Bronchial epithelial cell (primary cell): ENCODE measurements at regions not wholly inside any gene's neighbourhood (a gene's known extent, or its start where the extent isn't known, plus 50 kb on each side); places are given as distances from the start of the nearest gene placed in this dataset.
A peak's percentile ranks its signal among the peaks of the same experiment; 100 is the strongest.
"Not testable (repeated sequence)": the region's sequence is repeated elsewhere in the genome, so short reads cannot be mapped to it uniquely, and the experiment has no call there.

Source experiments
- DNase-seq: peaks from one replicate; pipeline ENCODE4 v3.0.0-alpha.2; 2010; ENCODE audit warnings: low read depth
- FAIRE-seq: peaks from 2 replicates; lab custom pipeline; 2011; peaks lifted over from hg19 to GRCh38; lab: Jason Lieb, UNC
- H3K27me3 ChIP-seq: 2 replicates; pipeline ENCODE4 v1.5.1; 2011; ENCODE audit warnings: low read length; ENCODE audit not compliant: control insufficient read depth, insufficient read depth
- H3K36me3 ChIP-seq: 2 replicates; pipeline ENCODE4 v1.5.1; 2011; ENCODE audit warnings: low read length; ENCODE audit not compliant: control insufficient read depth, insufficient read depth
- H3K4me3 ChIP-seq: 2 replicates; pipeline ENCODE4 v1.5.1; 2011; ENCODE audit warnings: mild to moderate bottlenecking, low read depth, low read length, control low read depth
- TF ChIP-seq, protein P1 (sequence below): IDR thresholded peaks from 2 replicates; pipeline ENCODE4 v1.5.1; 2011; ENCODE audit warnings: mild to moderate bottlenecking, moderate library complexity, low read length, control low read depth, inconsistent platforms; ENCODE audit not compliant: insufficient read depth, severe bottlenecking

DNA sequence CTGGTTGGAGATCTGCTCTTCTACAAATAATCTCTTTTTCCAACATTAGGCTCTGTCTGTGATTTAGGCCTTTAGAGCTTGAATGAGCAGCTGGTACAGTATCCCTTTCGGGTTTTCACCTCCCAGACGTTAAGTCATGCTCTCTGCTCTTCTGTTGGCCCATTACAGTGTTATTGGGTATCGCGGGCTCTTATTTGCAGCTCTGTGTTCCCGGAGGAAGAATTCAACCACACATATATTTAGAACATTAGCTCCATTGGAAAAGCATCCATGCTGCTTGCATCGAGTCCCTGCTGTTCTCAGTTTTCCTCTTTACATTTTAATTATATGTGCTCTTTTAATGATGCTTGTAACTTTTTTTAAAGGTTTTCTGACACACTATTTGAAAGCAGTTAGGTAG is 278.0 kb upstream of the ADCY2 start:
- Histone ChIP-seq H3K36me3 (no peaks in the 10 kb centered on the region), H3K27me3 (no peaks in the 10 kb centered on the region), H3K4me3 (no peak overlapping the region)
- FAIRE-seq, result no peak
- no peak for DNase-seq
- TF ChIP-seq, protein P1, sequence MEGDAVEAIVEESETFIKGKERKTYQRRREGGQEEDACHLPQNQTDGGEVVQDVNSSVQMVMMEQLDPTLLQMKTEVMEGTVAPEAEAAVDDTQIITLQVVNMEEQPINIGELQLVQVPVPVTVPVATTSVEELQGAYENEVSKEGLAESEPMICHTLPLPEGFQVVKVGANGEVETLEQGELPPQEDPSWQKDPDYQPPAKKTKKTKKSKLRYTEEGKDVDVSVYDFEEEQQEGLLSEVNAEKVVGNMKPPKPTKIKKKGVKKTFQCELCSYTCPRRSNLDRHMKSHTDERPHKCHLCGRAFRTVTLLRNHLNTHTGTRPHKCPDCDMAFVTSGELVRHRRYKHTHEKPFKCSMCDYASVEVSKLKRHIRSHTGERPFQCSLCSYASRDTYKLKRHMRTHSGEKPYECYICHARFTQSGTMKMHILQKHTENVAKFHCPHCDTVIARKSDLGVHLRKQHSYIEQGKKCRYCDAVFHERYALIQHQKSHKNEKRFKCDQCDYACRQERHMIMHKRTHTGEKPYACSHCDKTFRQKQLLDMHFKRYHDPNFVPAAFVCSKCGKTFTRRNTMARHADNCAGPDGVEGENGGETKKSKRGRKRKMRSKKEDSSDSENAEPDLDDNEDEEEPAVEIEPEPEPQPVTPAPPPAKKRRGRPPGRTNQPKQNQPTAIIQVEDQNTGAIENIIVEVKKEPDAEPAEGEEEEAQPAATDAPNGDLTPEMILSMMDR, result no peak

DNA sequence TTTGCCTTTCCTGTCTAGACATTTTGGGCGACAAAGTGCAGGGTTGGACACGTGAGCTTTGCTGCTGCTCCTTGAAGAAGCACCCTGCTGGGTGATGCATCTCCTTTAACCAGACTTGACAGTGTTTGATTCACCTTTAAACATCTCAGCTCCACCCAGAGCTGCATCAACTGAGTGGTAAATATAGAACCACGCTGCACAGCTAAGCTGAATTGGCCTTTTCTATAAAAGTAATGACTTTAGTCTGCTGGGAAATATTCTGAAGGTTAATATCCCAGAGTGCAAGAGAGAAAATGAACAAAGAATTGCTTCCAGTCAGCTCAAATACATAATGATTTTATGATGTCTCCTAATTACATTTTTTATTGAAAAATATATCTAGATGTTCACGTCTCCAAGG is 264.3 kb upstream of the ADCY2 start:
- FAIRE-seq, result no peak
- TF ChIP-seq, protein P1, result no peak

GRCh38 chr5:7146886-7147285 is 249.1 kb upstream of the ADCY2 start:
- no peak overlapping the region for H3K4me3 ChIP-seq
- TF ChIP-seq, protein P1, result no peak
- peak; percentile 50 for DNase-seq
- H3K36me3 ChIP-seq, result no peaks in the 10 kb centered on the region
- H3K27me3 ChIP-seq, result no peaks in the 10 kb centered on the region
- FAIRE-seq, result no peak

More for the DNA sequence above, 264.3 kb upstream of the ADCY2 start:
- Histone ChIP-seq H3K36me3 (no peaks in the 10 kb centered on the region), H3K27me3 (no peaks in the 10 kb centered on the region), H3K4me3 (no peak overlapping the region)
- DNase-seq, result no peak

DNA sequence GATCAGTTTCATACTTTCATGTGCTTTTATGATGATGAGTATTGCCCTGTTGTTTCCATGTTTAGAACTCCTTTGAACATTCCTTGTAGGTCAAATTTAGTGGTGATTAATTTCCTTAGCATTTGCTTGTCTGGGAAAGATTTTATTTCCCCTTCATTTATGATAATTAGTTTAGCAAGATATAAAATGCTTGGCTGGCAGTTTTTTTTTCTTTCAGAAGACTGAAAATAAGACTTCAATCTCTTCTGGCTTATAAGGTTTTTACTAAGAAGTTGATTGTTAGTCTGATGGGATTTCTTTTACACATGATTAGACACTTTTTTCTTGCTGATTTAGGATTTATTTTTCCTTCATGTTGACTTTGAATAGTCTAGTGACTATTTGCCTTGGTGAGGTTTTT is 238.9 kb upstream of the ADCY2 start:
- TF ChIP-seq, protein P1, result no peak
- Histone ChIP-seq H3K4me3 (no peak overlapping the region), H3K36me3 (no peaks in the 10 kb centered on the region), H3K27me3 (no peaks in the 10 kb centered on the region)
- no peak for FAIRE-seq
- DNase-seq, result no peak

DNA sequence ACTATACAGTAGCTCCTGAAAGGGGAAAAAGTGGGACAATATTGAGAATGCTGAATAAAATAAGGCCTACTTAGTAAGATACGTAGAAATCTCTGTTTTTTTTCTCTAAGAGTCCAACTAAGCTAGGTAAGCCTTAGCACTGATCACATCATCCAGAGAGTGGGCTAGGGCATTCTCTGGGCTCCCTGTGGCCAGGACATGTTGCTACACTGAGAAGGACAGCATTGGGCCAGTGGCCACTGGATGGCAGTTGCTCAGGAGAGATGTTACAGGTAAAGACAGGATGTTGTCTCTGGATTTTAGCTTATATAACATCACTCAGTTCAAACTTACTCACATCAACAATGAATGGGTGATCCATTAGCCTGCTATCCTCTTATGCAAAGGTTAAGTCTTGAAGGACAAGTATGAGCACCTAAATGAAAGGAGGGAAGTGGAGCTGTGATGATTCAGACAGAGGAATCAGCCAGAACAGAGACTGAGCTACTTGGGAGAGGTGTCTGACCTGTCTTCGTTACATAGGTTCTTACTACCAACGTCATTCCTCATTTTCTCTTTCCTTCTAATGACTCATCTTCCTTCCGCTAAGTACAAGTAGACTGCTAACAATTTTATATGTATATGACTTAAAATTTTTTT is 226.6 kb upstream of the ADCY2 start:
- Histone ChIP-seq H3K27me3 (no peaks in the 10 kb centered on the region), H3K36me3 (no peaks in the 10 kb centered on the region), H3K4me3 (no peak overlapping the region)
- peak; percentile 95 for FAIRE-seq
- TF ChIP-seq, protein P1, result no peak
- DNase-seq, result peak; percentile 96

DNA sequence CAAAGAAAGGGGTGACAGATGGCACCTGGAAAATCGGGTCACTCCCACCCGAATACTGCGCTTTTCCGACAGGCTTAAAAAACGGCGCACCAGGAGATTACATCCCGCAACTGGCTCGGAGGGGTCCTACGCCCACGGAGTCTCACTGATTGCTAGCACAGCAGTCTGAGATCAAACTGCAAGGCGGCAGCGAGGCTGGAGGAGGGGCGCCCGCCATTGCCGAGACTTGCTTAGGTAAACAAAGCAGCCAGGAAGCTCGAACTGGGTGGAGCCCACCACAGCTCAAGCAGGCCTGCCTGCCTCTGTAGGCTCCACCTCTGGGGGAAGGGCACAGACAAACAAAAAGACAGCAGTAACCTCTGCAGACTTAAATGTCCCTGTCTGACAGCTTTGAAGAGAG is 225.2 kb upstream of the ADCY2 start:
- not testable (repeated sequence) for H3K27me3 ChIP-seq, H3K36me3 ChIP-seq, H3K4me3 ChIP-seq, FAIRE-seq
- DNase-seq, result peak; percentile 18
